Epithelial cell of esophagus (primary cell): ENCODE measurements at regions not wholly inside any gene's neighbourhood (a gene's known extent, or its start where the extent isn't known, plus 50 kb on each side); places are given as distances from the start of the nearest gene placed in this dataset.

Experiments
- DNase-seq: peaks from one replicate; pipeline ENCODE4 v3.0.0; 2010; ENCODE audit warnings: low read depth
- H3K4me3 ChIP-seq: 2 replicates; pipeline ENCODE4 v1.5.1; 2011; ENCODE audit warnings: mild to moderate bottlenecking, low read length, control low read depth
- CTCF ChIP-seq: IDR thresholded peaks from 2 replicates; pipeline ENCODE4 v1.5.1; 2011; ENCODE audit warnings: low read depth, mild to moderate bottlenecking, low read length, control low read depth, inconsistent platforms; ENCODE audit not compliant: insufficient read depth; ENCODE audit errors: missing control alignments

DNA sequence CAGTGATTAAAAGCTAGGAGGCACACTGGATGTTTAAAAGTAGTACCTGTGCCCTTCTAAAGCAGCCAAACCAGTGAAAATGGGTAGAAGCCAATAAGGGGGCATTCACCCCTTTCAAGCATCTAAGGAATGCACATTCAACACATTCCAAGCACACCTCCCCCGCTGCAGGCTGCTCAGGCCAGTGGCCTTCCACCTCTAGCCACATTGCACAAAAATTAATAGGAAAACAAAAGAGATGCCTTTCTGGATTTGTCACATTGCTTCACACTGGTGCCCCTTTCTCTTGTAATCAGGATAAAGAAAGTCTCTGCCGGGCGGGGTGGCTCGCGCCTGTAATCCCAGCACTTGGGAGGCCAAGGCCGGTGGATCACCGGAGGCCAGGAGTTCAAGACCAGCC lies 834.0 kb downstream of the USP25 start:
- H3K4me3 ChIP-seq, result no peak overlapping the region
- no peak for DNase-seq
- no peak for TF ChIP-seq CTCF

DNA sequence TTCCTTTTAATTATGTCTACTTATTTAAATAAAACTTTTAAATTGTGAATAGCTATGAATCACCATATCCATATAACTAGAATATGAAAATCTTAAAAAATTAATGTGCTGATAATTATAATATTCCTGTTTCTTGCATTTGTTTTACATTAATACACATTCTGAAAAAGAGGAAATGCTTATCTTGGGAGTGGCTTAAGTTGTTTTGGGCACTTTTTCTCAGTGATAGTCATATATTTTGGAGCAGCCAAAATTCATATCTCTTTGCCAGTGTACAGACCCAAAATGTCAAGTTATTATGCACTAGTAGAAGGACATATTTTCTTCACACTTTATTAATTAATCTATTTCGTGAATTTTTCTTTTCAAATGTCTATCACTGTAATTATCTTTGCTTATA lies 838.5 kb downstream of the USP25 start:
- no peak for TF ChIP-seq CTCF
- DNase-seq, result no peak
- H3K4me3 ChIP-seq, result no peak overlapping the region

DNA sequence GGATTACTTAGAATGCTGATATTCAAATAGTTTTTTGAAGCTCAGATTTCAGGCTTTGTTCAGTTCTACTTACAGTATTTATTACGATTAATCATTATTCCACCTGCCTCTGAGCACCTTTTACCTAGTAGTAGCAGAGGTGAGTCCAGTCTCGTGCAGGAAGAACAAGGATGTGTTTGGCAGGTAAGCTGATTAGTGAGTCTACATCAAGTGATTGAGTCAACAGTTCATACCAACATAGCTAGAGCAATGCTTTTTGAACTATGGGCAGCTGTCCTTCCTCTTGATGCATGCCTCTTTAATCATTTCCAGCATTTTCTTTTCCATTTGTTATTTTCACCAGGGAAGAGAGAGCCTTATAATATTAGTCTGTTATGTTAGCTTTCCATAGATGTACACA lies 838.9 kb downstream of the USP25 start:
- no peak for TF ChIP-seq CTCF
- DNase-seq, result peak; percentile 24
- H3K4me3 ChIP-seq, result no peak overlapping the region

DNA sequence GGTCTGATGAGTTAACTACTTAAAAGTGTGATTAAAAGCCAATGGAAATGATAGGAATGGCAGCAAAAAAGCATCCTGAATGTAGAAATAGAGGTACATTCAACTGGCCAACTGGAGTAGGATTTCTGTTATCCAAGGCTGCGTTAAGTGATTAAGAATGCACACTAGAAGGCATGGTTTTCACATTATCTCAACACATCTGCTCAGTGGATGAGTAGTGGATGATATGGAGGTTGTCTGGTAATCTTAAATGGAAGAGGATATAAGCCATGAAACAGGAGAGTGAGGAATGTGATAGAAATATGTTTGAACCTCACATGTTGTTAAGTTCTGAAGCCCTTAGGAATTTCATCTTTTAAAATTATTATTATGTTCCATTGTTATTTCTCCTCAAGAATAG lies 839.9 kb downstream of the USP25 start:
- no peak overlapping the region for H3K4me3 ChIP-seq
- TF ChIP-seq CTCF, result no peak
- no peak for DNase-seq

- DNase-seq, result no peak
- TF ChIP-seq CTCF, result no peak
Observed at GRCh38 chr21:16570171-16570570, 840.4 kb downstream of the USP25 start.

GRCh38 chr21:16570856-16571255 lies 841.1 kb downstream of the USP25 start:
- DNase-seq, result no peak
- TF ChIP-seq CTCF, result no peak
- no peak overlapping the region for H3K4me3 ChIP-seq

More at GRCh38 chr21:16570171-16570570, 840.4 kb downstream of the USP25 start:
- H3K4me3 ChIP-seq, result no peak overlapping the region

GRCh38 chr21:16571594-16571993 lies 841.8 kb downstream of the USP25 start:
- TF ChIP-seq CTCF, result no peak
- no peak overlapping the region for H3K4me3 ChIP-seq
- DNase-seq, result peak; percentile 29
